Astrocyte (in vitro differentiated cells and primary cell): ENCODE measurements at regions not wholly inside any gene's neighbourhood (a gene's known extent, or its start where the extent isn't known, plus 50 kb on each side); places are given as distances from the start of the nearest gene placed in this dataset.

Experiments used
- CTCF ChIP-seq: IDR thresholded peaks from 2 replicates; pipeline ENCODE4 v1.5.1; 2011; ENCODE audit warnings: low read depth, mild to moderate bottlenecking, inconsistent platforms, low read length, moderate library complexity; ENCODE audit not compliant: insufficient read depth
- EZH2 ChIP-seq: IDR thresholded peaks from 2 replicates; pipeline ENCODE4 v1.6.1; 2012; ENCODE audit warnings: mild to moderate bottlenecking, low read length, inconsistent platforms; ENCODE audit not compliant: insufficient read depth

- TF ChIP-seq CTCF (no peak), EZH2 (no peak)
These were observed 184.4 kb upstream of the GRIP1 start for GRCh38 chr12:66863276-66863675.
